Testis (tissue), 2 donors: ENCODE measurements at regions not wholly inside any gene's neighbourhood (a gene's known extent, or its start where the extent isn't known, plus 50 kb on each side); places are given as distances from the start of the nearest gene placed in this dataset.

ENCODE experiments used
- CTCF ChIP-seq, 3 experiments: fragments of 450-650 bp in 2 of 3; fragments of 200-600 bp in 1 of 3; sonication (generic) in 1 of 3; IDR thresholded peaks; one replicate each; pipeline ENCODE4 v1.5.1; 2016 to 2019; ENCODE audit warnings: antibody characterized with exemption in 3 of 3, mild to moderate bottlenecking in 2 of 3, moderate library complexity in 1 of 3
- POLR2A ChIP-seq: fragments of 450-650 bp; IDR thresholded peaks from one replicate; pipeline ENCODE4 v1.6.1; 2017; ENCODE audit warnings: antibody characterized with exemption, mild to moderate bottlenecking, moderate library complexity

GRCh38 chr6:7006515-7007191, 101.1 kb upstream of the RREB1 start:
- TF ChIP-seq CTCF (IDR thresholded peaks at IDR 0.05), result no peak
- TF ChIP-seq POLR2A, result no peak
